Natural killer cell (primary cell): ENCODE measurements at regions not wholly inside any gene's neighbourhood (a gene's known extent, or its start where the extent isn't known, plus 50 kb on each side); places are given as distances from the start of the nearest gene placed in this dataset.

Experiments
- ATAC-seq, 3 donors: fragments of 150-1000 bp in 2 of 3; fragments of 200-7000 bp in 1 of 3; cut with Tn5 transposase; 1 replicate in 1 of 3; 2 replicates in 2 of 3; pipeline ENCODE4 v1.10.0; 2021; ENCODE audit warnings: mild to moderate bottlenecking in 2 of 3, moderate library complexity in 2 of 3
- DNase-seq, 2 donors: peaks; one replicate each; pipeline versions ENCODE4 v3.0.0 to v3.0.0-alpha.2; 2013 to 2021; ENCODE audit warnings: mixed read lengths in 1 of 2
- H3K27ac ChIP-seq: one replicate; pipeline ENCODE4 v1.5.1; 2013; ENCODE audit warnings: mild to moderate bottlenecking, low read length
- H3K27me3 ChIP-seq: one replicate; pipeline ENCODE4 v1.6.1; 2013; ENCODE audit warnings: low read length; ENCODE audit not compliant: control insufficient read depth, insufficient read depth
- H3K36me3 ChIP-seq: one replicate; pipeline ENCODE4 v1.6.1; 2013; ENCODE audit warnings: low read length; ENCODE audit not compliant: control insufficient read depth, insufficient read depth
- H3K4me1 ChIP-seq: one replicate; pipeline ENCODE4 v1.6.1; 2013; ENCODE audit warnings: low read length; ENCODE audit not compliant: control insufficient read depth, insufficient read depth
- H3K4me3 ChIP-seq: one replicate; pipeline ENCODE4 v1.5.1; 2013; ENCODE audit warnings: low read length
- H3K9me3 ChIP-seq: one replicate; pipeline ENCODE4 v1.6.1; 2013; ENCODE audit warnings: low read length; ENCODE audit not compliant: control insufficient read depth, insufficient read depth
- H3K27ac Mint-ChIP-seq, 2 donors: one replicate each; pipeline ENCODE4 v1.8.0; 2022; ENCODE audit warnings: mild to moderate bottlenecking in 2 of 2, mixed read lengths in 2 of 2, moderate library complexity in 1 of 2
- H3K27me3 Mint-ChIP-seq, 2 donors: one replicate each; pipeline ENCODE4 v1.8.0; 2022; ENCODE audit warnings: low read depth in 2 of 2, mixed read lengths in 2 of 2
- H3K36me3 Mint-ChIP-seq: one replicate; pipeline ENCODE4 v1.8.0; 2022; ENCODE audit warnings: mixed read lengths
- H3K4me1 Mint-ChIP-seq, 2 donors: one replicate each; pipeline ENCODE4 v1.8.0; 2022; ENCODE audit warnings: mixed read lengths in 2 of 2
- H3K4me3 Mint-ChIP-seq: one replicate; pipeline ENCODE4 v1.8.0; 2022; ENCODE audit warnings: mild to moderate bottlenecking, moderate library complexity, mixed read lengths
- H3K9me3 Mint-ChIP-seq, 2 donors: one replicate each; pipeline ENCODE4 v1.8.0; 2022; ENCODE audit warnings: mixed read lengths in 2 of 2
- CTCF ChIP-seq: fragments of 200-600 bp; IDR thresholded peaks from one replicate; pipeline ENCODE4 v1.8.0; 2022; ENCODE audit warnings: antibody characterized with exemption
- WGBS: methylation state at CpG from one replicate; pipeline ENCODE4 v1.1.7; 2013; ENCODE audit warnings: missing lambda C conversion rate; ENCODE audit not compliant: insufficient coverage; 5-methylcytosine and 5-hydroxymethylcytosine counted together
- intact Hi-C: fragments of 100-400 bp; cut with micrococcal nuclease; formaldehyde crosslinking; loops from one replicate; pipeline ENCODE4 v1.14.2; 2022

GRCh38 chr4:138832563-138832962 is 183.0 kb upstream of the NOCT start:
- Histone ChIP-seq H3K36me3 (no peaks in the 10 kb centered on the region), H3K4me3 (no peak overlapping the region), H3K27ac (no peak overlapping the region), H3K4me1 (no peaks in the 10 kb centered on the region), H3K27me3 (no peaks in the 10 kb centered on the region), H3K9me3 (no peaks in the 10 kb centered on the region)
- peaks cover 0 to 2% of the 10 kb centered on the region in 2 donors for H3K9me3 Mint-ChIP-seq
- H3K4me3 Mint-ChIP-seq = no peak overlapping the region
- no peak for TF ChIP-seq CTCF
- peaks cover 0 to 4% of the 10 kb centered on the region in 2 donors for H3K27me3 Mint-ChIP-seq
- DNase-seq (no peak), ATAC-seq (no peak)
- WGBS = no CpG with 5 or more reads among the region's 1 CpG
- H3K4me1 Mint-ChIP-seq = no peaks in the 10 kb centered on the region
- H3K36me3 Mint-ChIP-seq = no peaks in the 10 kb centered on the region
- H3K27ac Mint-ChIP-seq = no peak overlapping the region
- intact Hi-C loops = no loop called here

DNA sequence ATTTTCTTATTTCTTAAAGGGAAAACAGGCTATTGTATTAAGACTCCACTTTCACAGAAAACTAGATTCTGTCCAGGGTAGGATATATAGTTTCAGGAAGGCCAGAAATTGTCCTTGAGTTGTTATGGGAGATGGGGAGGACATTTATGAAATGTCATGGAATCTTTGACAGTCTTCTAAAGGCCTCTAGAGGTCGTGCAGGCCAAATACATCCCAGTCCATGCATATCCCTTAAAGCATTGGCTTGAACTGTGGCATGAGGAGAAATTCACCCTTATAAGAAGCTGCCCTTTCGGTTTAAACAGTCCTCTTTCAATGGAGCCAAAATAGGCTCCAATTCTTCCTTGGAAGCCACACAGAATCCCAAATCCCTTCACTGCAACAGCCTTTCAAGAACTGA is 183.6 kb upstream of the NOCT start:
- WGBS = 71% methylated on average over 2 of the region's 2 CpGs
- Mint-ChIP-seq H3K4me3 (no peak overlapping the region), H3K4me1 (no peaks in the 10 kb centered on the region), H3K36me3 (no peaks in the 10 kb centered on the region), H3K27me3 (peaks cover 0 to 4% of the 10 kb centered on the region in 2 donors), H3K9me3 (peaks cover 0 to 2% of the 10 kb centered on the region in 2 donors), H3K27ac (no peak overlapping the region)
- H3K27ac ChIP-seq = no peak overlapping the region
- TF ChIP-seq CTCF = no peak
- ATAC-seq = no peak
- H3K4me1 ChIP-seq = no peaks in the 10 kb centered on the region
- H3K9me3 ChIP-seq = no peaks in the 10 kb centered on the region
- intact Hi-C loops = no loop called here
- H3K4me3 ChIP-seq = no peak overlapping the region
- no peak for DNase-seq
- no peaks in the 10 kb centered on the region for H3K36me3 ChIP-seq
- no peaks in the 10 kb centered on the region for H3K27me3 ChIP-seq

DNA sequence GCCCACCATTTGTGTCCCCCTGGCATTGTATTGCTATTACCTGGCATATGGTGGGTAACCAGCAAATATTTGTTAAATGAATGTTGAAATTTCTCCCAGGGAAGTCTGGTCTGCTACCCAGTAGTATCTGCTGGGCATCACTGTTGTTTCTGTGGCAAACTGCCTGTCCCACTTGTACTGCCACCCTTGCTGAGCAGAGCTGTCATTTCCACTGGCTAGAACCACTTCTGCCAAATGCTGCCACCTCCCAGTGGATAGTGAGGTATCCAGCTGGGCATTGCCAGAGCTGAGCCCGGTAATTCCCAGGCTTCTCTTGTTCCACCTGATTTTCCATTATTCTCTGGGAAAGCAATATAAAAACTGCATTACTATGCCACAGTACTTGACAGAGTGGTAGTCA is 186.7 kb upstream of the NOCT start:
- H3K27me3 ChIP-seq = no peaks in the 10 kb centered on the region
- TF ChIP-seq CTCF = no peak
- H3K36me3 ChIP-seq = no peaks in the 10 kb centered on the region
- intact Hi-C loops = no loop called here
- H3K27ac ChIP-seq = no peak overlapping the region
- Mint-ChIP-seq H3K4me1 (no peaks in the 10 kb centered on the region), H3K4me3 (no peak overlapping the region), H3K36me3 (no peaks in the 10 kb centered on the region), H3K9me3 (peaks cover 0 to 2% of the 10 kb centered on the region in 2 donors), H3K27ac (no peak overlapping the region), H3K27me3 (peaks cover 0 to 2% of the 10 kb centered on the region in 2 donors)
- H3K4me3 ChIP-seq = no peak overlapping the region
- no peaks in the 10 kb centered on the region for H3K9me3 ChIP-seq
- 95% methylated on average over 1 of the region's 1 CpG for WGBS
- DNase-seq = no peak
- no peaks in the 10 kb centered on the region for H3K4me1 ChIP-seq
- ATAC-seq = no peak

GRCh38 chr4:138826754-138827153 is 188.8 kb upstream of the NOCT start:
- DNase-seq (no peak), ATAC-seq (no peak)
- intact Hi-C loops = no loop called here
- H3K27ac Mint-ChIP-seq = no peak overlapping the region
- no peaks in the 10 kb centered on the region for H3K4me1 Mint-ChIP-seq
- Histone ChIP-seq H3K9me3 (no peaks in the 10 kb centered on the region), H3K4me1 (no peaks in the 10 kb centered on the region), H3K4me3 (no peak overlapping the region), H3K27me3 (no peaks in the 10 kb centered on the region), H3K27ac (no peak overlapping the region), H3K36me3 (no peaks in the 10 kb centered on the region)
- H3K9me3 Mint-ChIP-seq = no peaks in the 10 kb centered on the region
- no peak for TF ChIP-seq CTCF
- peaks cover 0 to 2% of the 10 kb centered on the region in 2 donors for H3K27me3 Mint-ChIP-seq
- 58% methylated on average over 2 of the region's 2 CpGs for WGBS
- no peaks in the 10 kb centered on the region for H3K36me3 Mint-ChIP-seq
- H3K4me3 Mint-ChIP-seq = no peak overlapping the region
